HG02852 (cell line): ENCODE measurements at regions not wholly inside any gene's neighbourhood (a gene's known extent, or its start where the extent isn't known, plus 50 kb on each side); places are given as distances from the start of the nearest gene placed in this dataset.
"Not testable (repeated sequence)": the region's sequence is repeated elsewhere in the genome, so short reads cannot be mapped to it uniquely, and the experiment has no call there.

Experiments
- ATAC-seq: cut with Tn5 transposase; IDR thresholded peaks from one replicate; pipeline ENCODE4 v1.9.1; 2021; ENCODE audit warnings: mild to moderate bottlenecking, moderate library complexity; ENCODE audit not compliant: unreplicated experiment

- peak; percentile 81 for ATAC-seq
These were observed 62.6 kb upstream of the CDR2 start for GRCh38 chr16:22436823-22437652.

DNA sequence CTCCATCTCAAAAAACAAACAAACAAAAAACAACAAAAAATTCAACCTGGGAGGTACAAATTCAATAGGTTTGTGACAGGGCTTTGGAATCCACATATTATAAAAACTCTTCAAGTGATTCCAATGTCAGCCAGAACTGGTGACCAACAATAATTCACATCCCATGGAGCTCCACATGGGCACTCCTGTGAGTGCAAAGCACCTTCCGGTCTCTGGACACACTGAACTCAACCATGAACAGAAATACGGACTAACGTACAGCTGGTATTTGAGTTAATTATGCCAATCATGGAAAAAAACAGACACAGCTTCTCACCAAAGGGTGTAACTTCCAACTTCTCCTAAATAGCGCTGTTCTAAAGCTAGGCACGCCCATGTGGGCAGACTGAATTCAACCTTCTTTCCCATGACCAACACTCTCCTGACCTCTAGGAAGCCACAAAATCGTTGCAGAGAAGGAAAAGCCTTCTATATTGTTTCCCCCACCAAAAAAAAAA lies 62.0 kb upstream of the CDR2 start:
- peak; percentile 39 for ATAC-seq

DNA sequence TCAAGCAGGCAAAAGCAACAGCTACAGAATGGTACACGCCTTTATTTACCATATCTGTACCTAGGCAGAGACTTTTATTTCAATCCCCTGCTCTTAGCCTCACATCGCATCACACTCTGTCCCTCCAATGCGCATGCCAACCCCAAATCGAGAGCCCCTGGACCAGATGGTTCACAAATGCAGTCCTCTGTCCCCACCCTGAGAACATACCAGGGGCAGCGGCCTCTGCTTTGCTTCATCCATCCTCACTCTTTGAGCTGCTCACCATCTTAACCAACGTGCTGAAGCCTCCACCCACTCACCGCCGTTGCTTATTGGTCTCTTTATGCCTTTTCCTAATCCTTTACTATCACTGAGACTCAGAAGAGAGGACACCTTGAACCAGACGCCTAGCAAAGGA lies 56.9 kb upstream of the CDR2 start:
- not testable (repeated sequence) for ATAC-seq

DNA sequence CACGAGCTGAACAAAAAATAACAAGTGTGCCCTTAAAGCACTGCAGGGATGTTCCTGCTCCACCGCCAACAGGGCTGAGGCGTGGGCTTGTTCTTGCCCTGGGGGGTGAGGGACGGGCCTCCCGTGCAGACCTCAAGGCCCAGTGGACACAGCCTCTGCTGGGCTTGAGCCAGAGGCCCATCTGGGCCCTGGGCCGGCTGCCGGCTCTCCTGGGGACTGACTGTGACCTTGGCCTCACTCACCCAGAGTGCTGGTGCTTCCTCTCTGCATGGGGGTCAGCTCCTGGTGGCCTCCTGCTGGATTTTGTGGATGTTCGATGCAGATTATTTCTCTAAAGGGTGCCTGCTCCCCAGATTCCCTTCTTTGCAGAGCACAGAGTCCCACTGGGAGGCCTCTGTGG lies 54.2 kb upstream of the CDR2 start:
- ATAC-seq = no peak

GRCh38 chr16:22427556-22427955 lies 53.1 kb upstream of the CDR2 start:
- no peak for ATAC-seq

- ATAC-seq = no peak
These were observed 51.4 kb upstream of the CDR2 start for GRCh38 chr16:22425847-22426246.

DNA sequence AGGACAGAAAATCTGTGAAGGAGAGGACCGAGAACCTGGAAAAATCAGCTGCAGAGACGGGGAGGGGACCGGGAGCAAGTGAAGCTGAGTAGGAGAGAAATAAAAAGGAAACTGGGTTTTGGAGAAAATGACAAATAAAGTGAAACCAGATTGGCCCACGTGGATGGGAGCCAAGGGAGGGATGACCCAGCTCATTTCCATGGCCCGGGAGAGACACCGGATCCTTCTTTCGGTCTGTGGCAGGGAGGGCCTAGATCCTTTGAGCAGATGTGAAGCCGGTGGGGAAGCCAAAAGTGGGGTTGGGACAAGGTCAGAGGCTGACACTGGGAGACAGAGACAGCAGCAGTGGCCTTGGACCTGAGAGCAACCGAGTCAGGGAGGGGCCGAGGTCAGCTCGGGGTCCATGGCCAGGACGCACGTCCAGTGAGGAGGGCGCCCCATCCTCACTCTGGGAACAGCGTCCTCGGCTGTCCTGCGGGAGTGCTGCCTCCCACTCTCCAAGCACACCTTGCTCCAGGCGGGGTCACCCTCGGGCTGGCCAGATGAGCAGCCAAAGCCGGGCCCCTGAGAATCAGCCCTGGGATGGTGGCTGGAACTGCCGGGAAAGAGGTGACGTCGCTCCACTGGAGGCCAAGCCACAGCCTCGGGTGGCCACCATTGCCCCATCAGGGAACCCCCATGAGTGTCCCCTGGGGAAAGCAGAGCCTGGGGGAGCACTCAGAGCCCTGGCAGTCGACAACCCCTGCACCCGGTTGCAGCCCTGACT lies 50.8 kb upstream of the CDR2 start:
- no peak for ATAC-seq

- no peak for ATAC-seq
These were observed 49.9 kb upstream of the CDR2 start for GRCh38 chr16:22424161-22424937.
